ENCODE measurements at regions not wholly inside any gene's neighbourhood (a gene's known extent, or its start where the extent isn't known, plus 50 kb on each side); places are given as distances from the start of the nearest gene placed in this dataset.
A peak's percentile ranks its signal among the peaks of the same experiment; 100 is the strongest.

DNA sequence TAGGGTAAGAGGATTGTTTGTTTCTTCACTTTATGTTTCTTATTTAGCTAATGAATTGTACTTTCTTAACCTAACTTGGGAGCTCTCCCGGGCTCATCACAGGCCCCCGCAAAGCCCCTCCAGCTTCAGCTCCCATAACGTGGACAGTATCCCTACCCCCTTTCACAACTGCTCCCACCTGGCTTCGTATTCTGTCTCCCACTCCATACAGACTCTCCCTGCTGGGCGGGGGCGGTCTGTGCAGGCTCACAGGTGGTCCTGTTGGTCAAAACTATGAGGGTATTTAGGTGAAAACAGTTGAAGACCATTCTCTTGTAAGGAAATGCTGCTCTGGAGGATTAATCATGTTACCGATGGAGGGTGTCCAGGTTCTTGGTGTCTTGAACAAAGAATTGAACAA lies 805.3 kb downstream of the SEMA5A start:
- no peak for DNase-seq

- DNase-seq, result no peak
Measured at GRCh38 chr5:8749556-8749955, 796.3 kb downstream of the SEMA5A start.

GRCh38 chr5:8750100-8750499 lies 795.8 kb downstream of the SEMA5A start:
- no peak for DNase-seq

DNA sequence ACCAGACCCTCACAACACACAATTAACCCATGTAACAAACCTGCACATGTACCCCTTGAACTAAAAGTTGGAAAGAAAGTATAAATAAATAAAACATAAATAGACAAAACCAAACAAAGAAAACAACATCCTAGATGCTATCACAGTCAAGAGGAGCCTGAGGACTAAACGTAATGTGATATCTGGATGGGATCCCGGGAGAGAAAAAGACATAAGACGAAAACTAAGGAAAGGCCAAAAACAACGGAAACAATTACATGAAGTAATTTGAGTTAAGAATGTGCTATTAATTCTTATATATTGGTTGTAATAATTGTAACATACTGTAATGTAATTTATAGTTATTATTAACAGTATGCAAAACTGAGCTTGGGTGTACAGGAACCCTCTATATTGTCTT lies 793.9 kb downstream of the SEMA5A start:
- no peak for DNase-seq

GRCh38 chr5:8752595-8752994 lies 793.3 kb downstream of the SEMA5A start:
- DNase-seq, result no peak

- peak; percentile 51 for DNase-seq
Measured at GRCh38 chr5:8756498-8757084, 789.3 kb downstream of the SEMA5A start.

DNA sequence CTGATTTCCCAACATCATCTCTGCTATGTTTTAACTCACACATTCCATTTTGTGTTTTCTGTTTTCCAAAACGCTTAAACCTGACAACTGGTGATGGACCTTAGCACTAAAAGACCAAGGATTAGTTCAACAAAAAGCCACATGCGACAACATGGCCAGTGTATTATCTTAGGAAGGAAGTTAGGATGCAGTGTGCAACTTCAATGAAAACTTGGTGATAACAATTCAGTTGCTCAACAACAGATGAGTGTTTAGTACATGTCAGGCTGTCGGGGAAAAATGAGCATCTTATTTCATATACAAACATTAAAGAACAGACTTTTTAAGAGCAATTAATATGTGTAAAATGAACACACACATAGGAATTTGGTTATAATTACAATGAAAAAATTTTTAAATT lies 780.0 kb downstream of the SEMA5A start:
- no peak for DNase-seq

- DNase-seq, result no peak
Measured at GRCh38 chr5:8766448-8766847, 779.4 kb downstream of the SEMA5A start.

GRCh38 chr5:8767111-8767510 lies 778.8 kb downstream of the SEMA5A start:
- DNase-seq, result no peak

GRCh38 chr5:8767746-8768145 lies 778.1 kb downstream of the SEMA5A start:
- no peak for DNase-seq

- DNase-seq, result no peak
Measured at GRCh38 chr5:8769631-8770030, 776.2 kb downstream of the SEMA5A start.

- DNase-seq, result no peak
Measured at GRCh38 chr5:8770431-8770830, 775.4 kb downstream of the SEMA5A start.

- DNase-seq, result no peak
Measured at GRCh38 chr5:8773046-8773615, 772.7 kb downstream of the SEMA5A start.

GRCh38 chr5:8784692-8785091 lies 761.2 kb downstream of the SEMA5A start:
- no peak for DNase-seq

DNA sequence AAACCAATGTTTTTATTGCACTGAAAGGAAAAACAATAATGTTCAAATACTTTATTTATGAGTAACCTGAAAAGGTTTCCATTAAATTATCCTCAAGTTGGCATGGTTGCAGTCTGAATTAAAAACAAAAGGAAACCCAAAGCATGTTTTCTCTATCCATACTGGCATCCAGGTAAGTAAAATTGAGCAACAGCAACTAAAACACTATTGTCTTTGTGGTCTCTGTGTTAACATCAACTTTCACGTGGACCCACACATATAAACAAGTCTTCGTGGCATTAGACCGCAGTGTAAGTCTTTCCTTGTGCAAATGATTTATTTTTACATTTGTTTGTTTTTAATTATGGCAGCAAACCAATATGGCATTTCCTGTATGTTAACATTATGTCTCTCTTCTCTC lies 757.6 kb downstream of the SEMA5A start:
- no peak for DNase-seq

GRCh38 chr5:8805653-8806052 lies 740.2 kb downstream of the SEMA5A start:
- DNase-seq, result no peak

DNA sequence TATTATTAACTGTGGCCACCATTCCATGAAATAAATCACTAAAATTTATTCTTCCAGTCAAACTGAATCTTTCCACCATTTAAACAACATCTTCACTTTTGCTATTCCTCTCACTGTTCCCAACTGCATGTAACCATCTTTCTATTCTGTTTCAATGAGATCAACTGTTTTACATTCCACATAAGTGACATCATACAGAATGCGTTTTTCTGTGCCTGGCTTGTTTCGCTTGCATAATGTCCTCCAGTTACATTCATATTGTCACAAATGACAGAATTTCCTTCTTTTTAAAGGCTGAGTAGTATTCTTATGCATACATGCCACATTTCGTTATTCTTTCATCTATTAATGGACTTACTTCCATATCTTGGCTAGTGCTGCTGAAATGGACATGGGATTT lies 738.2 kb downstream of the SEMA5A start:
- no peak for DNase-seq

DNA sequence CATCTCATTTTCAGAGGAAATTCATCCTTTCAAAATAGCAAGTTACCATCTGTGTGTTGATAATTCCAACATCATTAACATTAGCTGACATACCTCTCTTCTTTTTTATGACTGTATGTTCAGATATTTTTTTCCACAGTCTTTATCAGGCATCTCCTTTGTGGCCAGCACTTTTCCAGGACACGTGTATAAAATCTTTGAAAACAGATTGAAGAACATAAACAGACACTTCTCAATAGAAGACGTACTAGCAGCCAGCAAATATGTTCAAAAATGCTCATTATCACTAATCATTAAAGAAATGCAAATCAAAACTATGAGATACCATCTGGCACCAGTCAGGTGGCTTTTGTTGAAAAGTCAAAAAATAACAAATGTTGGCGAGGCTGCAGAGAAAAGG lies 734.3 kb downstream of the SEMA5A start:
- no peak for DNase-seq

DNA sequence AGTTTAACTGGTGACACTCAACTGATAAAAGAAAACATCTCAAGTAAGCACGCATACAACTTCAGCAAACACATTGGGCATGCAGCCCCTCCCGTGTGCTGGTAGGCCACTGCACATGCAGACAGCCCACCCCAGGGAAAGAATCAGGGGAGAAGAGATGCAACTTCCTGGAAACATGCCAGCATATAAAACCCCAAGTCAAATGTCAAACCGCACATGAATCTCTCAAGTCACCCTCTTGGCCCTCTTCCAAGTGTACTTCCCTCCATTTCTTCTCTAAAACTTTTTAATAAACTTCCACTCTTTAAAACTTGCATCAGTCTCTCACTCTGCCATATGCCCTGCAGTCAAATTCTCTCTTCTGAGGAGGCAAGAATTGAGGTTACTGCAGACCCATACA lies 732.7 kb downstream of the SEMA5A start:
- DNase-seq, result no peak

- DNase-seq, result no peak
Measured at GRCh38 chr5:8814105-8814504, 731.8 kb downstream of the SEMA5A start.

DNA sequence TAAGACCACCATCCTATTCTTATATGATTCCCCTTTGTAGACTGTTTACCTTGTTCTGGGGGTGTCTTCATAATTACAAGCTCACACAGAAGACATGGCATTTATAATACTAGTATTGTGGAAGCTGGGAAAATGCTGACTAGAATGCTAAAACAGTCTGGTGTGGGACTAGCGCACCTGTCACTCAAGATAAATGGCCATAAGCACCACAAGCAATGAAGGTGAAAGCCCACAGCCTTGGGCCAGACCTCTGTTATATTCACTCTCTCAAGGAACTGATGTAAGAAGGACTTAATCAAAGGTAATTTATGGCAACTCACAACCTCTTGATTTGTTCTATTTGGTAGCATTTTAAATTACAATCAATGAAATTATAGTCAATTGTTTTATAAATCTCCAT lies 721.5 kb downstream of the SEMA5A start:
- no peak for DNase-seq

- DNase-seq, result no peak
Measured at GRCh38 chr5:8825139-8825757, 720.6 kb downstream of the SEMA5A start.

DNA sequence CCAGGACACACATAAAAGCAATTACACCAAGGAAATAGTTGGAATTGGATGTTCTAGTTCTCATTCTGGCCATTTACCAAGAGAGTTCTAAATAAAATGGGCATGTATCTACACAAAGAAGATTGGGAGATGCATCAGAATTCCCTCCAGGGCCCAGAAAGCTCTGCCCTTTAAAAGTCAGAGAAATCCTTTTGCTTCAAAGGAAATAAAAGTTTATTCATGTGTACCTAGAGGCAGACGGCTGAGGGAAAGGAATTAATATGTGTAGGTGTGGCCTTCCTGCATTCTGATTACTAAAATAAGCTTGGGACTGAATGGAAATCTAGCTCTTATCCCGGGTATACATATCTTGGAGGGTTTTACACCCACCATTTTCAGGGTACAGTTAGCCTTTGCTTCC lies 719.4 kb downstream of the SEMA5A start:
- no peak for DNase-seq

DNA sequence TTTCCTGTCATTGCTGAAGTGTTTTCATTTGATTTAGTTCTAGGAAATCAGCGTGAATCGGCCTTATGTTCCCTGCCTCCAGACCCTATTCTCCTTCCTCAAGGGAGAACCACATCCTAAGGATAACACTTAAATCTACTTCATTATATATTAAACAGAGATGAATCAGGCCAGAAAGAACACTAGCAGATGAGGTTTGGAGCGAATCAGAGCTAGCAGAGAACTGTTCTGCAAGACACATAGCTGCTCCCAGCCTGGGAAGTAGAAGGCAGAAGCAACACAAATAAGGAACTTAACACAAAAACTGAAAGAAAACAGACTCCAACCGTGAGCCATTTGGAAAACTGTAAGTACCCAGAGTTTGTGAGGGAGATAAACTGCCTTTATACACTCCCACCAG lies 718.2 kb downstream of the SEMA5A start:
- no peak for DNase-seq
